ENCODE measurements at regions not wholly inside any gene's neighbourhood (a gene's known extent, or its start where the extent isn't known, plus 50 kb on each side); places are given as distances from the start of the nearest gene placed in this dataset.
A peak's percentile ranks its signal among the peaks of the same experiment; 100 is the strongest.

DNA sequence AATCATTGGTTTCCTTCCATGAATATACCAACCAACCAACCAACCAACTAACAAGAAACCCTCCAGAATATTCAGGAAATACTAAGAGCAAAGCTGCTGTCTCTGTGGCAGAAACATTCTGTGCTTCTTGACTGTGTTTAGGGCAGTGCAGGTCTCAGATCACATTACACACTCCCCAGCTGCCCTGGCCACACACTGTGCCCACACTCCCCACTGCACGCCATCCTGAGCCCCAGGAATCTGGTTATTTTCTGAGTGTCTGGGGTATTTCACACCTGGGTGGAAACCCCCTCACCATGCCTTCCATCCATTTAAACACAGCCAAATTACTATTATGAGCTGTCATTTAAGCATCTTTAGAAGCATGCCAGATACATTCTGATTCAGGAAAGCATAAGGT, 183.7 kb upstream of the ANK3 start:
- Histone ChIP-seq H3K27me3 (ENCODE audit: control insufficient read depth in 1 of 2, insufficient read depth in 2 of 2, low read length in 1 of 2) (no peaks in the 10 kb centered on the region), H3K4me1 (ENCODE audit: control insufficient read depth in 1 of 2, insufficient read depth in 2 of 2, low read length in 2 of 2) (no peaks in the 10 kb centered on the region), H3K27ac (ENCODE audit: low read depth in 1 of 2, low read length in 2 of 2) (no peak overlapping the region), H3K4me3 (ENCODE audit: low read length in 2 of 2) (no peak overlapping the region), H3K36me3 (ENCODE audit: control insufficient read depth in 1 of 2, insufficient read depth in 2 of 2, low read length in 1 of 2) (no peaks in the 10 kb centered on the region), H3K9me3 (ENCODE audit: control insufficient read depth, low read length) (no peaks in the 10 kb centered on the region)
- intact Hi-C loops (cut with DNase I): no loop called here
- DNase-seq: no peak
- WGBS, 2 donors: 68 to 83% methylated on average over 1 of the region's 1 CpG
- peak; percentile 49 for ATAC-seq (ENCODE audit: low FRiP score)

DNA sequence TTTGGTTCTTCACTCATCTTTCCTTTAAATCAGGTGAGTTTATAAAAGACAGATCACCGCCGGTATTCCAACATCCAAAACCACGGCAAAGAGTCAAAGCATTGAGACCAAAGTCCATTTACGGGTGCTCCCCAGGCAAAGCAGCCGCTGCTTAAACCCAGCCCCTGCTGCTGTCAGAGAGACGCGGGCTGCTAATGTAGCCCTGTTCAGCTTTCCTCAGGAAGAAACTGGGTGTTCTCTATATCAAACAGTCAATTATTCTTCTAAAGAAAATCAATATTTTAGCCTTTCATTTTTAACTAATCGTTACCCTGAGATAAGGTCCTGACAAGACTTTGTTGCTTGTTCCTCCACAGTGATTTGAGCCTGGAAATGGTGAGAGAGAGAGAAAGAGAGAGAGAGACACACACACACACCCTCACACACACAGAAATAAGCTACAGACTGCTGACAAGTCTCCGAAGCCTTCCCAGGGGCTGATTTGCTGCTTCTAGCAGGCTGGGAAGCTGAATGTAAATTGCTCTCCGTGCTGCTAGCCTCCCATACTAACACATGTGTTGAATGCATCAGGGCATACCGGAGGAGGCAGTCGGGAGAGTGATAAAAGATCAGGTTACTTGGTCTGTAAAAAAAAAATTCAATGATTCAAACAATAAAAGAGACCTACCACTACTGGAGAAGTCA, 183.0 kb upstream of the ANK3 start:
- ATAC-seq (ENCODE audit: low FRiP score) (peak; percentile 64), DNase-seq (peak in 1 of 2 donors; percentile 48)
- H3K27ac ChIP-seq (ENCODE audit: low read depth in 1 of 2, low read length in 2 of 2): no peak overlapping the region
- no peaks in the 10 kb centered on the region for H3K4me1 ChIP-seq (ENCODE audit: control insufficient read depth in 1 of 2, insufficient read depth in 2 of 2, low read length in 2 of 2)
- 2 to 3% methylated on average over 12 of the region's 12 CpGs for WGBS, 2 donors
- H3K27me3 ChIP-seq (ENCODE audit: control insufficient read depth in 1 of 2, insufficient read depth in 2 of 2, low read length in 1 of 2): no peaks in the 10 kb centered on the region
- intact Hi-C loops (cut with DNase I): no loop called here
- no peaks in the 10 kb centered on the region for H3K36me3 ChIP-seq (ENCODE audit: control insufficient read depth in 1 of 2, insufficient read depth in 2 of 2, low read length in 1 of 2)
- H3K4me3 ChIP-seq (ENCODE audit: low read length in 2 of 2): peak overlapping the region; percentile 7 to 36
- H3K9me3 ChIP-seq (ENCODE audit: control insufficient read depth, low read length): no peaks in the 10 kb centered on the region

DNA sequence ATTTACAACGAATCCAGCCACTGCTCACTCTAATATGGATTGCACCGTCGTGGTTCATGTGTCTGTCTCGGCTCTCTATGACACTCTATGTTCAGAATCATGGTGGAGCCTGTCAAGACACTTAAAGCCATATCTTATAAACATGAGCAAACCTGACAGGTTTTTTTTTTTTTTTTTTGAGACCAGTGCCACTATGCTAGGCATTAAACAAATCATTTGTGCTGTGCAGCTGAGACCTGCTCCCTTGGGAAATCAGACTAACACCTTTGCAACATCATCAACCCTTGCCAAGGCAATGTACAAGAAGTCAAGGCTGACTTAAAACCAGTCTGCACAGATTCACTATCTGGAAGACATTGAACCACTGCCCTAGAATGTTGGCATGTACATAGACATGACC, 181.2 kb upstream of the ANK3 start:
- H3K4me3 ChIP-seq (ENCODE audit: low read length in 2 of 2): no peak overlapping the region
- intact Hi-C loops (cut with DNase I): no loop called here
- no peak overlapping the region for H3K27ac ChIP-seq (ENCODE audit: low read depth in 1 of 2, low read length in 2 of 2)
- peaks cover 0 to 2% of the 10 kb centered on the region in 2 donors for H3K27me3 ChIP-seq (ENCODE audit: control insufficient read depth in 1 of 2, insufficient read depth in 2 of 2, low read length in 1 of 2)
- DNase-seq: no peak
- no peaks in the 10 kb centered on the region for H3K4me1 ChIP-seq (ENCODE audit: control insufficient read depth in 1 of 2, insufficient read depth in 2 of 2, low read length in 2 of 2)
- no peaks in the 10 kb centered on the region for H3K9me3 ChIP-seq (ENCODE audit: control insufficient read depth, low read length)
- 93 to 97% methylated on average over 4 of the region's 4 CpGs for WGBS, 2 donors
- no peak for ATAC-seq (ENCODE audit: low FRiP score)
- no peaks in the 10 kb centered on the region for H3K36me3 ChIP-seq (ENCODE audit: control insufficient read depth in 1 of 2, insufficient read depth in 2 of 2, low read length in 1 of 2)

DNA sequence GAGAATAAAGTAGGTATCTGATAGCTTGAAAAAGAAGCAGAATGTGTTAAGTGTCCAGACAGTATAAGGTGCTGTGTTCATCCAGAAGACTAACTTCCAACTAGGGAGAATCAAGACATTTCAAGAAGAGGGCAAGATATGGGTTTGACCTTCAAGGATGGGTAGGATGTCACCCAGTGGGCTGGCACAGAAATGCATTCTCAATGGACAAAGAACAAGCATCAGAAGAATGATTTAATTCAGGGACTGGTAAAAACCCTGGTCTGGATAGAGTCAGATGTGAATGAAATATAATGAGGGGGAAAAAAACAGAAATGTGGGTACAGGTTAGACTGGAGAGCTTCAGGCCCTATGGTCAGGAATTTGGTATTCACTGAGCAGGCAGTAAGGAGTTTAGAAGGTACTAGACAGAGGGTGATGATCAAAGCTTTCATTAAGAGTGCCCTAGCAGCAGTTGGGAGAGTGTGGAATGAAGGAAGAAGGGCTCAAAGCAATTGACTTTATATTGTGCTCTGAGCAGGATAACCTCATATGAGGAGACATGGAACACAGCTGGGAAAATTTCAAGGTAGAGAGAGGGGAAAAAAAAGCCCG, 180.7 kb upstream of the ANK3 start:
- Histone ChIP-seq H3K9me3 (ENCODE audit: control insufficient read depth, low read length) (no peaks in the 10 kb centered on the region), H3K4me3 (ENCODE audit: low read length in 2 of 2) (no peak overlapping the region), H3K27me3 (ENCODE audit: control insufficient read depth in 1 of 2, insufficient read depth in 2 of 2, low read length in 1 of 2) (peaks cover 0 to 2% of the 10 kb centered on the region in 2 donors), H3K27ac (ENCODE audit: low read depth in 1 of 2, low read length in 2 of 2) (no peak overlapping the region), H3K36me3 (ENCODE audit: control insufficient read depth in 1 of 2, insufficient read depth in 2 of 2, low read length in 1 of 2) (no peaks in the 10 kb centered on the region), H3K4me1 (ENCODE audit: control insufficient read depth in 1 of 2, insufficient read depth in 2 of 2, low read length in 2 of 2) (no peaks in the 10 kb centered on the region)
- intact Hi-C loops (cut with DNase I): no loop called here
- no peak for ATAC-seq (ENCODE audit: low FRiP score)
- WGBS, 2 donors: 76 to 88% methylated on average over 1 of the region's 1 CpG
- no peak for DNase-seq

DNA sequence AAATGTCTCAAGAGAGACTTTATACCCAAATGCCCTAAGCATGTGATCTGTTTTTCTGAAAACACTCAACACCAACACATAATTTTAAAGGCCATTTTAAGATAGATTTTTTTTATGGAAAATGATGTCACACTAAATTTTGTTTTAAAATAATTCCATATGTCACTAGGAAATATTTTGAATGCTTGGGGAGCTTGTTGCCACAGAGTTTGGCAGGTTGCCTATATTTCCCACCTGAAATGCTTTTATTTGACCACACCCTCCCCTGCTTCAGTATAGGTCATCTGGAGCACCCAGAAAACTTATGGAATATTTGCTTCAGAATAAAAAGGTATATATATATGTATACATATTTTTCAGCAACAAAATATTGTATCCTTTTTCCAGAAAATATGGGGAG, 180.0 kb upstream of the ANK3 start:
- DNase-seq: no peak
- ATAC-seq (ENCODE audit: low FRiP score): no peak
- H3K4me3 ChIP-seq (ENCODE audit: low read length in 2 of 2): no peak overlapping the region
- H3K36me3 ChIP-seq (ENCODE audit: control insufficient read depth in 1 of 2, insufficient read depth in 2 of 2, low read length in 1 of 2): no peaks in the 10 kb centered on the region
- H3K27me3 ChIP-seq (ENCODE audit: control insufficient read depth in 1 of 2, insufficient read depth in 2 of 2, low read length in 1 of 2): peaks cover 0 to 2% of the 10 kb centered on the region in 2 donors
- H3K27ac ChIP-seq (ENCODE audit: low read depth in 1 of 2, low read length in 2 of 2): no peak overlapping the region
- H3K9me3 ChIP-seq (ENCODE audit: control insufficient read depth, low read length): no peaks in the 10 kb centered on the region
- intact Hi-C loops (cut with DNase I): no loop called here
- no peaks in the 10 kb centered on the region for H3K4me1 ChIP-seq (ENCODE audit: control insufficient read depth in 1 of 2, insufficient read depth in 2 of 2, low read length in 2 of 2)

DNA sequence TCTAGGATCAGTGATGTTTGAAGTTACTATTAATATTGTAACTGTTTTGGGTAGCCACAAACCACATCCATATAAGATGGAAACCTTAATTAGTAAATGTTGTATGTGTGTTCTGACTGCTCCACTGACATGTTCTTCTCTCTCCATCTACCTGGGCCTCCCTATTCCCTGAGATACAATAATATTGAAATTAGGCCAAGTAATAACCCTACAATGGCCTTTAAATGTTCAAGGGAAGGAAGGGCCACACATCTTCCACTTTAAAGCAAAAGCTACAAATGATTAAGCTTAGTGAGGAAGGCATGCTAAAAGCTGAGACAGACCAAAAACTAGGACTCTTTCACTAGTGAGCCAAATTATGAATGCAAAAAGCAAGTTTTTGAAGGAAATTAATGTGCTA, 176.4 kb upstream of the ANK3 start:
- Histone ChIP-seq H3K4me3 (ENCODE audit: low read length in 2 of 2) (no peak overlapping the region), H3K27me3 (ENCODE audit: control insufficient read depth in 1 of 2, insufficient read depth in 2 of 2, low read length in 1 of 2) (peaks cover 0 to 2% of the 10 kb centered on the region in 2 donors), H3K36me3 (ENCODE audit: control insufficient read depth in 1 of 2, insufficient read depth in 2 of 2, low read length in 1 of 2) (no peaks in the 10 kb centered on the region), H3K4me1 (ENCODE audit: control insufficient read depth in 1 of 2, insufficient read depth in 2 of 2, low read length in 2 of 2) (no peaks in the 10 kb centered on the region), H3K9me3 (ENCODE audit: control insufficient read depth, low read length) (no peaks in the 10 kb centered on the region), H3K27ac (ENCODE audit: low read depth in 1 of 2, low read length in 2 of 2) (no peak overlapping the region)
- DNase-seq: no peak
- intact Hi-C loops (cut with DNase I): no loop called here
- no peak for ATAC-seq (ENCODE audit: low FRiP score)

DNA sequence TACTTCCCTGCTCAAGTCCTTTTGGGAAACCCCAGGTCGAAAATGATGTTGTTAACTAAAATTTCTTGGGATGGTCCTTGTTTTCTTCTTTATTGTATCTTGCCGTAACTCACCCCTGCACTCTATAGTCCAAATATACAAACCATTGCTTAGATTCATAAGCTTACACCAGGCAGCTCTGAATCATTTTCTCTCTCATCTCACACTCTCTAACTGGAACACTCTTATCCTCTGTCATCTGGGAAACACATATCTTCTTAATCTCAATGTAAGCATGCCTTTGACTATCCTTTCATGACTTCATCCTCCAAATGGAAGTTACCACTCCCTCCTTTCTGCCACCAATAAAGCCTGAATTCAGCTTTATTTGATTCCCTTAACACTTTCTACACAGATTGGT, 175.8 kb upstream of the ANK3 start:
- 78 to 83% methylated on average over 2 of the region's 2 CpGs for WGBS, 2 donors
- ATAC-seq (ENCODE audit: low FRiP score) (no peak), DNase-seq (no peak)
- H3K36me3 ChIP-seq (ENCODE audit: control insufficient read depth in 1 of 2, insufficient read depth in 2 of 2, low read length in 1 of 2): no peaks in the 10 kb centered on the region
- H3K4me1 ChIP-seq (ENCODE audit: control insufficient read depth in 1 of 2, insufficient read depth in 2 of 2, low read length in 2 of 2): no peaks in the 10 kb centered on the region
- no peaks in the 10 kb centered on the region for H3K9me3 ChIP-seq (ENCODE audit: control insufficient read depth, low read length)
- peaks cover 0 to 2% of the 10 kb centered on the region in 2 donors for H3K27me3 ChIP-seq (ENCODE audit: control insufficient read depth in 1 of 2, insufficient read depth in 2 of 2, low read length in 1 of 2)
- no peak overlapping the region for H3K27ac ChIP-seq (ENCODE audit: low read depth in 1 of 2, low read length in 2 of 2)
- intact Hi-C loops (cut with DNase I): no loop called here
- no peak overlapping the region for H3K4me3 ChIP-seq (ENCODE audit: low read length in 2 of 2)

DNA sequence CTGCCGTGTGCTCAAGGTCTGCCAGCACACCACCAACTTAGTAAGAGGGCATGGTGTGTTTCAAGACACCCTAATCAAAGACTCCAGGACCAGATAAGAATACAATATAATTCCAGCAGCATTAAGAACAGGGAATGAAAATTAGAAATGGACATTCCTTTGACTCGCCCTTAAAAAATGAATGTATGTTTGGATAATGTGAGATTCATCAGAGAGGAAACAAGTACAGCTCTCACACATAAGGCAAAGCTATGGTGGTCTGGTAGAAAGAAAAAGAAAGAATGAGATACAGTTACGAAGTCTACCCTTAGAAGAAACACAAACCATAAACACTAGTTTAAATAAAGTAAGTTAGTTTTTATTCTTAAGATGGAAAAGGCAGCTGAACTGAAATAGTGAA, 174.8 kb upstream of the ANK3 start:
- WGBS, 2 donors: 94 to 95% methylated on average over 3 of the region's 3 CpGs
- H3K27me3 ChIP-seq (ENCODE audit: control insufficient read depth in 1 of 2, insufficient read depth in 2 of 2, low read length in 1 of 2): peaks cover 0 to 2% of the 10 kb centered on the region in 2 donors
- ATAC-seq (ENCODE audit: low FRiP score) (no peak), DNase-seq (no peak)
- H3K36me3 ChIP-seq (ENCODE audit: control insufficient read depth in 1 of 2, insufficient read depth in 2 of 2, low read length in 1 of 2): no peaks in the 10 kb centered on the region
- H3K9me3 ChIP-seq (ENCODE audit: control insufficient read depth, low read length): no peaks in the 10 kb centered on the region
- intact Hi-C loops (cut with DNase I): no loop called here
- no peak overlapping the region for H3K27ac ChIP-seq (ENCODE audit: low read depth in 1 of 2, low read length in 2 of 2)
- H3K4me3 ChIP-seq (ENCODE audit: low read length in 2 of 2): no peak overlapping the region
- H3K4me1 ChIP-seq (ENCODE audit: control insufficient read depth in 1 of 2, insufficient read depth in 2 of 2, low read length in 2 of 2): no peaks in the 10 kb centered on the region

DNA sequence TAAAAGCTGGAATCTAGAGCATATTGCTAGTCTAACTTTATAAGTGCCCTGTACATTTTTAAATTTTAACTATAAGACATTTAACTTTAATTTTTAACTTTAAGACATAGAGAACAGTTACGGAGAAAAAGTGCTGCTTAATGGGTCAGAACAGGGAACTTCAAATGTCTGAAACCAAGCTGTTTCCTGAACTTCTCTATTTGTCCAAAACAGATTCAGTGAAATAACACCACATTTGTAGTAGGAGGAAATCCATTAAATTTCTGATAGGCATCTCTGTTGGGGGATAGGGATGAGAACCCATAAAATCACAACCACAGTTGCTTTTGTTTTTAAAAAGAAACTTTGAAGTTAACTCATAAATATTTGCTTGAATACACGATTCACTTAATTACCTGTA, 170.8 kb upstream of the ANK3 start:
- no peaks in the 10 kb centered on the region for H3K27me3 ChIP-seq (ENCODE audit: control insufficient read depth in 1 of 2, insufficient read depth in 2 of 2, low read length in 1 of 2)
- no peak overlapping the region for H3K27ac ChIP-seq (ENCODE audit: low read depth in 1 of 2, low read length in 2 of 2)
- intact Hi-C loops (cut with DNase I): no loop called here
- no peaks in the 10 kb centered on the region for H3K36me3 ChIP-seq (ENCODE audit: control insufficient read depth in 1 of 2, insufficient read depth in 2 of 2, low read length in 1 of 2)
- no peaks in the 10 kb centered on the region for H3K9me3 ChIP-seq (ENCODE audit: control insufficient read depth, low read length)
- DNase-seq (no peak), ATAC-seq (ENCODE audit: low FRiP score) (no peak)
- H3K4me1 ChIP-seq (ENCODE audit: control insufficient read depth in 1 of 2, insufficient read depth in 2 of 2, low read length in 2 of 2): no peaks in the 10 kb centered on the region
- WGBS, 2 donors: 89 to 90% methylated on average over 2 of the region's 2 CpGs
- H3K4me3 ChIP-seq (ENCODE audit: low read length in 2 of 2): no peak overlapping the region
